ENCODE measurements at regions not wholly inside any gene's neighbourhood (a gene's known extent, or its start where the extent isn't known, plus 50 kb on each side); places are given as distances from the start of the nearest gene placed in this dataset.
"Not testable (repeated sequence)": the region's sequence is repeated elsewhere in the genome, so short reads cannot be mapped to it uniquely, and the experiment has no call there.

DNA sequence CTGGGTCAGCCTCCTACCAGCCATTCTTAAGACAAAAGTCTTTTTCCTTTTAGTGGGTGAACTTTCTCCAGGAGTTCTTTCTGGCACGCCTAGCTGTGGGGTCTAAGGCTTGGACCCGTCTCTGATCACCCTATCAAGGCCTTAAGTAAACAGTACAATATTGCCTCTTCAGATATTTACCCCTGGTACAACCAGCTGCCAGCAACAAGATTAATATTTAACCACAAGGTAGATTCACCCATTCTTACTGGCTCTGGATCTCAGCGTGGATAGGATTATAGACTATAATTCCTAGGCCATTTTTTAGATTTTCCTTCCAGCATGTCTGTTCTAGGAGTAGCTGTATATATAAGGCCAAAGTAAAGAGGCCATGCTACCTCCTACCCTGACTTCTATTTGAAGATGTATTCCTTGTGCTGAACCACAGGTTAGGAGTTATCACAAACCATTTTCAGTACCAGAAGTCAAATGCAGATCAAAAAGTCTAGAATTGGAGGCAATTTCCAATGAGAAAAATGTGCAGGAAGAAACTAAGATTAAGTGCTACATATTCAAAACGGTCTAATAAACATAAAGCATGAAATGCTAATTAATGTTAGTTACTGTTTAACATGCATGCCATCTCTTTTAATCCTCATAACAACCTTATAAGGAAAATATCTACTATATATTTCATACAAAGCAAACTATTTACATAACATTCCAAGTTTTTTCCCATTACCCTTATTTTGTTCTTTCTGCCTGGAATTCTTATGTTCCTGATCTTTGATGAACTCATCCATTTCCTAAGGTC is 110.0 kb upstream of the SYN3 start:
- ATAC-seq: no peak
- Mint-ChIP-seq H3K4me1 (no peaks in the 10 kb centered on the region), H3K27me3 (no peaks in the 10 kb centered on the region), H3K4me3 (no peak overlapping the region), H3K27ac (no peak overlapping the region), H3K36me3 (ENCODE audit: low read depth) (no peaks in the 10 kb centered on the region)
- DNase-seq: no peak
- no peaks in the 10 kb centered on the region for H3K9me3 ChIP-seq (ENCODE audit: control insufficient read depth, low read length, poor library complexity, severe bottlenecking)

DNA sequence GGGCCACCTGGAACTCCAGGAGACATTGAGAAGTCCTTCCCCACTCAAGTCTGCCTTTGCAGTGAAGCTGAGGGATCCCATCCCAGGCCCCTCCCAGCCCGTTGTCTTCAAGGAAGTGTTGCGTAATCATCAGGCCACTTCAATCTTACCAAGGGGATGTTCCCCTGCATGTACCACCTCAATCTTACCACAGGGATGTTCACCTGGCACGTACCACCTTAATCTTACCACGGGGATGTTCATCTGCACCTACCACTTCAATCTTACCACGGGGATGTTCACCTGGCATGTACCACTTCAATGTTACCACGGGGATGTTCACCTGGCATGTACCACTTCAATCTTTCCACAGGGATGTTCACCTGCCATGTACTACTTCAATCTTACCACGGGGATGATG is 108.0 kb upstream of the SYN3 start:
- DNase-seq: no peak
- H3K9me3 ChIP-seq (ENCODE audit: control insufficient read depth, low read length, poor library complexity, severe bottlenecking): no peaks in the 10 kb centered on the region
- H3K4me1 Mint-ChIP-seq: no peaks in the 10 kb centered on the region
- H3K4me3 Mint-ChIP-seq: no peak overlapping the region
- H3K36me3 Mint-ChIP-seq (ENCODE audit: low read depth): no peaks in the 10 kb centered on the region
- no peak for ATAC-seq
- H3K27ac Mint-ChIP-seq: no peak overlapping the region
- H3K27me3 Mint-ChIP-seq: peaks cover 8% of the 10 kb centered on the region

DNA sequence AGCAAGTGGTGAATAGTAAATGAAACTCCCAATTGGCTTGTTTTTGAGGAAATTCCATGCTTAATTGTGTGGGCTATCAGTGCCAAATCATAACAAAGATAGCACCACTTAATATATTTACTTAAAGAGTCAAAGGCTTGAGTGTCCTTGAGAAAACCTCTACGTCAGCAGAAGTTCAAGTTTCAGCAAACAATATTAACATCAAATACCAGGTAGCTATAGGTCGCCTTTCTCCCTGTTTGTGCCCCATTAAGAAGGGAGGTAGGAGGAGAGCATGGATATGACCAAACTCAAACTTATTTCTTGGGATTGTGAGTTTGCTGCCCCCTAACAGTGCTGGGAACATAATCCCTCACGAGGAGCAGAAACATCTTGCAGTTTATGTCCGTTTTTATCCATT is 105.6 kb upstream of the SYN3 start:
- Mint-ChIP-seq H3K4me1 (no peaks in the 10 kb centered on the region), H3K27ac (no peak overlapping the region), H3K4me3 (no peak overlapping the region), H3K27me3 (peaks cover 13% of the 10 kb centered on the region), H3K36me3 (ENCODE audit: low read depth) (no peaks in the 10 kb centered on the region)
- ATAC-seq (no peak), DNase-seq (no peak)
- no peaks in the 10 kb centered on the region for H3K9me3 ChIP-seq (ENCODE audit: control insufficient read depth, low read length, poor library complexity, severe bottlenecking)

DNA sequence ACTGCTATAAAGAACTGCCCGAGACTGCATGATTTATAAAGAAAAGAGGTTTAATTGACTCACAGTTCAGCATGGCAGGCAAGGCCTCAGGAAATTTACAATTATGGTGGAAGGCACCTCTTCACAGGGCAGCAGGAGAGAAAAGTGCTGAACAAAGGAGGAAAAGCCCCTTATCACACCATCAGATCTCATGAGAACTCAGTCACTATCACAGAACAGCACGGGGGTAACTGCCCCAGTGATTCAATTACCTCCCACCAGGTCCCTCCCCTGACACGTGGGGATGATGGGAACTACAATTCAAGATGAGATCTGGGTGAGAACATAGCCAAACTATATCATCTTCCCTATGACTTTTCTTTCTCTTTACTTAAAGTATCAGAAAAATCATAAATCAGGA is 104.0 kb upstream of the SYN3 start:
- peaks cover 13% of the 10 kb centered on the region for H3K27me3 Mint-ChIP-seq
- no peak overlapping the region for H3K27ac Mint-ChIP-seq
- no peaks in the 10 kb centered on the region for H3K9me3 ChIP-seq (ENCODE audit: control insufficient read depth, low read length, poor library complexity, severe bottlenecking)
- no peaks in the 10 kb centered on the region for H3K4me1 Mint-ChIP-seq
- no peak for DNase-seq
- H3K4me3 Mint-ChIP-seq: no peak overlapping the region
- no peaks in the 10 kb centered on the region for H3K36me3 Mint-ChIP-seq (ENCODE audit: low read depth)
- ATAC-seq: no peak

DNA sequence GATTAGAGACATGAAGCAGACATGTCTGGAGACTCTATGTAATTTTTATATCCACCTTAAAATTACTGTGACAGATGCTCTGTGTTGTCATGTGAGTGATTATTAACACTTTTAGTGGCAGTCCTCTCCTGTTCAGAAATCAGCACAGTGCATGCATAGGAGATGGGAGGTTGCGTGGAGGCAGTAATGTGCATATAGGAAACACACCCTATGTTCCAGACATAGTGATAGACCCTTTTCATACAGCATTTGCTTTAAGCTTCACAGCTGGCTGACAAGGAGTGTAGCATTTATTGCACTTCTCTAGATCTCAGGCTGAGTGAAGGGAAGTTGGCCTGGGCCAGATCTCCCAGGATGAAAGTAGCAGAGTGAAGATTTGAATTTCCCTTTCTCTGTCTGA is 102.3 kb upstream of the SYN3 start:
- Mint-ChIP-seq H3K27ac (no peak overlapping the region), H3K4me1 (no peaks in the 10 kb centered on the region), H3K36me3 (ENCODE audit: low read depth) (no peaks in the 10 kb centered on the region), H3K4me3 (no peak overlapping the region), H3K27me3 (peaks cover 13% of the 10 kb centered on the region)
- DNase-seq (no peak), ATAC-seq (no peak)
- H3K9me3 ChIP-seq (ENCODE audit: control insufficient read depth, low read length, poor library complexity, severe bottlenecking): no peaks in the 10 kb centered on the region

DNA sequence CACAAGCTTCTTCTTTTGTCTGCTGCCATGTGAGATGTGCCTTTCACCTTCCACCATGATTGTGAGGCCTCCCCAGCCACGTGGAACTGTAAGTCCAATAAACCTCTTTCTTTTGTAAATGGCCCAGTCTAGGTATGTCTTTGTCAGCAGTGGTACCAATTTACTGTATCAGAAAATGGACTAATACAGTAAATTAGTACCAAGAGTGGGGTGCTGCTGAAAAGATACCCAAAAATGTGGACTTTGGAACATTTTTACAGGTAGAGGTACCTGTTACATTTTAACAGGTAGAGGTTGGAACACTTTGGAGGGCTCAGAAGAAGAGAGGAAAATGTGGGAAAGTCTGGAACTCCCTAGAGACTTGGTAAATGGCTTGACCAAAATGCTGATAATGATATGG is 96.8 kb upstream of the SYN3 start:
- H3K36me3 Mint-ChIP-seq (ENCODE audit: low read depth); H3K9me3 ChIP-seq (ENCODE audit: control insufficient read depth, low read length, poor library complexity, severe bottlenecking); DNase-seq; H3K27me3 Mint-ChIP-seq; ATAC-seq; H3K4me3 Mint-ChIP-seq; H3K4me1 Mint-ChIP-seq; H3K27ac Mint-ChIP-seq: not testable (repeated sequence)

DNA sequence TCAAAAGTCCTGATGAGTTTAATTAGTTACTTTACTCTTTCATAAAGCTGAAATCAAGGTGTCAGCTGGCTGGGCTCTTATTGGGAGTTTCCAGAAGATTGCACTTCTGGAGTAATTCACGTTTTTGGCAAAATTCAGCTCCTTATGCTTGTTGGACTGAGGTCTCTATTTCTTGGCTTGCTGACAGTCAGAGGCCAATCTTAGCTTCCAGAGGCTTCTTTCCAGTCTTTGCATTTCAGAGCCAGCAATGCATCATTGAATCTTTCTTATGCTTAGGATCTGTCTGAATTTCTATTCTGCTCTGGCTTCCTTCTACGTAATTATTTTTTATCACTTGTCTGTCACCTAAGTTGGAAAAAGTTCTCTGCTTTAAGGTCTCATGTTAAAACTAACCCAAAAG is 91.4 kb upstream of the SYN3 start:
- Mint-ChIP-seq H3K4me3 (no peak overlapping the region), H3K27me3 (peaks cover 5% of the 10 kb centered on the region), H3K36me3 (ENCODE audit: low read depth) (no peaks in the 10 kb centered on the region), H3K4me1 (no peaks in the 10 kb centered on the region), H3K27ac (no peak overlapping the region)
- ATAC-seq: no peak
- DNase-seq: no peak
- H3K9me3 ChIP-seq (ENCODE audit: control insufficient read depth, low read length, poor library complexity, severe bottlenecking): no peaks in the 10 kb centered on the region

DNA sequence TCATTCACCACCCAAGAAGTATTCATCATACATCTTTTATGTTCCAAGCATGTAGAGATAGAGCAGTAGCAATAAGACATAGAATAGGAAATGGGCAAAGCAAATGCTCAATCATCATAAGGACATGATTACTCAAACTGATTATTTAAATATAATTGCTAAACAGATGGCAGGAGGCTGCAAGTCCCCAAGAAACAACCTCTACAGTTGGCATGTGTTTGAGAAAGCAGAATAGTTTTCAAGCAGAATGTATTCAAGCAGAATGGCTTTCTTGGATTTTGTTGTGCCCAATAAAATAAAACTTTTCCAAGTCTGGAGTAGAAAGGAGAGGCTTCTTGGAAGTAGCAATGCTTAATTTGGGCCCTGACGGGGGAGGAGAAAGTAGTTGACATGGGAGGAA is 86.5 kb upstream of the SYN3 start:
- no peak for ATAC-seq
- Mint-ChIP-seq H3K36me3 (ENCODE audit: low read depth) (no peaks in the 10 kb centered on the region), H3K4me1 (peaks cover 2% of the 10 kb centered on the region), H3K4me3 (no peak overlapping the region), H3K27ac (no peak overlapping the region), H3K27me3 (peaks cover 7% of the 10 kb centered on the region)
- DNase-seq: no peak
- H3K9me3 ChIP-seq (ENCODE audit: control insufficient read depth, low read length, poor library complexity, severe bottlenecking): no peaks in the 10 kb centered on the region

DNA sequence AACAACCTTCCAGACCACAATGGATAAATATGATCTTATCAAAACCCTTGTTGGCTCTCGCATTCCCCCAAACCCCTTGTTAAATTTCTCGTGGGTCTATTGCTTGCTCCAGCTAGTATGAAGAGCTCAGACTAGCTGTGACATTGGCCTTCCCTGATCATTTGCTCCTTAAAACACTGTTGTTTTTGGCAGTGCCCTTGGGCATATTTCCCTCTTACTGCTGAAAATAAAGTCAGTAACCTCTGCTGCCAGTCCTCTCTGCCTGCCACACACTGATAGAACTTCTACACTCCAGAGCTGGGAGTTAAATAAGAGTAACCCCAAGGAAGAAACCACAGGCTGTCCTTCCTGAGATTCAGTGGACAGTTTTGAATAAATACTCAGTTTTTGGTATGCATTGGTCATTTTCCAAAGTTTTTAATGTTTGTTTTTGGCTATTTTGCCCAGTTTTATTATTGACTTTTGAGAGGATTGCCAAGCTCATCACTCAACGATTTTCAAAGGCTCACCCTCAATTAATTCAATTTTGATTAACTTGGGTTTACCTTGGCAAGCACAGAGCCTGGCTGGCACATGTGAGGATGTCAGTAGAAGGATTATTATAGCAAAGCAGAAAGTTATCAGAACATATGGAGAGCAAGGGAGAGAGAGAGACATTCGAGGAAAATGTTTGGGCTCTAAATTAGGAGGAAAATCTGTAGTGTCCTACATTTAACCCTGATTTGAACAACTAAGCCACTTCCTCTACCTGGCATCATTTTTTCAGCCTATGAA is 84.3 kb upstream of the SYN3 start:
- H3K36me3 Mint-ChIP-seq (ENCODE audit: low read depth): no peaks in the 10 kb centered on the region
- peaks cover 7% of the 10 kb centered on the region for H3K27me3 Mint-ChIP-seq
- H3K4me3 Mint-ChIP-seq: no peak overlapping the region
- DNase-seq (no peak), ATAC-seq (no peak)
- H3K4me1 Mint-ChIP-seq: peaks cover 2% of the 10 kb centered on the region
- H3K27ac Mint-ChIP-seq: no peak overlapping the region
- no peaks in the 10 kb centered on the region for H3K9me3 ChIP-seq (ENCODE audit: control insufficient read depth, low read length, poor library complexity, severe bottlenecking)

DNA sequence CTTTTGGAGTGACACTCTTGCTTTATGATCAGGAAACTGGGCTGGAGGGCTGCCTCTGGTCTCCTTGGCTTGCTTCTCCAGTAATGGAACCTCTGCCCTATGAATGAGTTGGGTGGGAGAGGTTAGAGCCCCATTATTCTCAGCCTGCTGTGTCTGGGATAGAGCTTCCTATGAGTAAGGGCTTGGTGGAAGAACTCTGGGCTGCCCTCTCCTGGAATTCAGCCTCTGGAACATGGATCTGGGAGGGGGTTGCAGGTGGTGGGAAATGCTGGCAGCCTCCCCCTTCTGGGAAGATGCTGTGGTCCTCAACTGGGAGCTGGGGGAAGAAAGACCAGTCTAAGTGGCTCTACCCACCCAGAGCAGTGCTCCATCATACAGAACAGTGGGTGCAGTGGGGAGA is 81.8 kb upstream of the SYN3 start:
- Mint-ChIP-seq H3K4me1 (peaks cover 2% of the 10 kb centered on the region), H3K36me3 (ENCODE audit: low read depth) (no peaks in the 10 kb centered on the region), H3K4me3 (no peak overlapping the region), H3K27ac (no peak overlapping the region), H3K27me3 (peaks cover 7% of the 10 kb centered on the region)
- H3K9me3 ChIP-seq (ENCODE audit: control insufficient read depth, low read length, poor library complexity, severe bottlenecking): peaks cover 3% of the 10 kb centered on the region
- DNase-seq: no peak
- ATAC-seq: no peak

DNA sequence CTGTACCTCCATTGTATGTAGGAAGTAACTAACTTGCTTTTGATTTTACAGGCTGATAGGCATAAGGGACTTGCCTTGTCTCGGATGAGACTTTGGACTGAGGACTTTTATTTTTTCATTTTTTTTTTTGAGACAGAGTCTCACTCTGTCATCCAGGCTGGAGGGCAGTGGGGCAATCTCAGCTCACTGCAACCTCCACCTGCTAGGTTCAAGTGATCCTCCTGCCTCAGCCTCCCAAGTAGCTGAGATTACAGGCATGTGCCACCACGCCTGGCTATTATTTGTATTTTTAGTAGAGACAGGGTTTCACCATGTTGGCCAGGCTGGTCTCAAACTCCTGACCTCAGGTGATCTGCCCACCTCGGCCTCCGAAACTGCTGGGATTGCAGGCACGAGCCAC is 80.2 kb upstream of the SYN3 start:
- not testable (repeated sequence) for H3K27me3 Mint-ChIP-seq; H3K4me3 Mint-ChIP-seq; H3K36me3 Mint-ChIP-seq (ENCODE audit: low read depth); ATAC-seq; H3K9me3 ChIP-seq (ENCODE audit: control insufficient read depth, low read length, poor library complexity, severe bottlenecking); H3K4me1 Mint-ChIP-seq; DNase-seq; H3K27ac Mint-ChIP-seq

DNA sequence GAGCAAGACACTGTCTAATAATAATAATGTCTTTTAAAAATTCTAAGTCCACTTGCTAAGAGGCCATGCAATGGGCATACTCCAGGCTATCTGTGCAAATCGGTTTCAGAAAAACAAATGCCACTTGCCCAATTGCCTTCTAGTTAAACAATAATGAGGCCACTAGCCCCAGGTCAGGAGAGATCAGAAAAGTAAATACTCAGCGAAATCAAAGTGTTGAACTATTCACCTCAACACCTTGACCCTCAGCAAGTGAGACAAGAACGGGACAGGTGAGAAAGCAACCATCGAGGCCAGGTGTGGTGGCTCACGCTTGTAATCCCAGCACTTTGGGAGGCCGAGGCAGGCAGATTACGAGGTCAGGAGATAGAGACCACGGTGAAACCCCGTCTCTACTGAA is 72.3 kb upstream of the SYN3 start:
- ATAC-seq: no peak
- DNase-seq: no peak
- Mint-ChIP-seq H3K27ac (no peak overlapping the region), H3K36me3 (ENCODE audit: low read depth) (no peaks in the 10 kb centered on the region), H3K4me3 (no peak overlapping the region), H3K27me3 (peaks cover 7% of the 10 kb centered on the region), H3K4me1 (no peaks in the 10 kb centered on the region)
- no peaks in the 10 kb centered on the region for H3K9me3 ChIP-seq (ENCODE audit: control insufficient read depth, low read length, poor library complexity, severe bottlenecking)

DNA sequence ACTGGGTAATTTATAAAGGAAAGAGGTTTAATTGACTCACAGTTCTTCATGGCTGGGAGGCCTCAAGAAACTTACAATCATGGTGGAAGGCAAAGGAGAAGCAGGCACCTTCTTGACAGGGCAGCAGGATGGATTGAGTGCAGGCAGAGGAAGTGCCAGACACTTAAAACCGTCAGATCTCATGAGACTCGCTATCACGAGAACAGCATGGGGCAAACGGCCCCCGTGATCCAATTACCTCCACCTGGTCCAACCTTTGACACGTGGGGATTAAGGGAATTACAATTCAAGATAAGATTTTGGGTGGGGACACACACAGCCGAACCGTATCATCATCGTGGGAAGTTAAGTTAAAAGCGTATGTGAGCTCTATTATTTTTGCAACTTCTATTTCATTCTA is 71.4 kb upstream of the SYN3 start:
- ATAC-seq (no peak), DNase-seq (no peak)
- Mint-ChIP-seq H3K36me3 (ENCODE audit: low read depth) (no peaks in the 10 kb centered on the region), H3K4me3 (no peak overlapping the region), H3K27me3 (peaks cover 7% of the 10 kb centered on the region), H3K4me1 (no peaks in the 10 kb centered on the region), H3K27ac (no peak overlapping the region)
- no peaks in the 10 kb centered on the region for H3K9me3 ChIP-seq (ENCODE audit: control insufficient read depth, low read length, poor library complexity, severe bottlenecking)

DNA sequence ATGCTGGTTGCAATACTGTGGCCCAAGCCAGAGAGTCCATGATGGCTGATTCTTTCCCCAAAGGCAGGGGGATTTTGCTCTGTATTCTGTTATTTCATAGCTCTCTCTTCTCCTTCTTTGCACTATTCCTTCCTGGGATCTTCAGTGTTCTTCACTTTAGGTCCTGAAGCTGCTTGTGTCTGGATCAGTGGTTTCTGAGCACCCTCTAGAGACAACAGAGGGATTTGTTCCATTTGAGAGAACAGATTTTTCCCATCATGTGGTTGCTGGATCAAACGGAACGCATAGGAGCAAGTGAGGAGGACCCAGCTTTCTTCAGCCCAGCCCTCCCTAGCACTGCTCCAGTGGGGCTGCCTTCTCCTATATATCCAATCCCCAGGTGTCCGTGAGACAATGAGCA is 68.7 kb upstream of the SYN3 start:
- no peaks in the 10 kb centered on the region for H3K9me3 ChIP-seq (ENCODE audit: control insufficient read depth, low read length, poor library complexity, severe bottlenecking)
- ATAC-seq: no peak
- no peak for DNase-seq
- Mint-ChIP-seq H3K27ac (no peak overlapping the region), H3K4me3 (no peak overlapping the region), H3K27me3 (peaks cover 7% of the 10 kb centered on the region), H3K36me3 (ENCODE audit: low read depth) (no peaks in the 10 kb centered on the region), H3K4me1 (no peaks in the 10 kb centered on the region)
